GOT3 (cell line): ENCODE measurements at regions not wholly inside any gene's neighbourhood (a gene's known extent, or its start where the extent isn't known, plus 50 kb on each side); places are given as distances from the start of the nearest gene placed in this dataset.

Experiments
- DNase-seq: peaks from one replicate; lab custom pipeline; 2025; ENCODE audit warnings: mixed read lengths; lab: John Stamatoyannopoulos, UW

GRCh38 chr7:156125841-156126730 lies 313.8 kb upstream of the SHH start:
- DNase-seq, result no peak

DNA sequence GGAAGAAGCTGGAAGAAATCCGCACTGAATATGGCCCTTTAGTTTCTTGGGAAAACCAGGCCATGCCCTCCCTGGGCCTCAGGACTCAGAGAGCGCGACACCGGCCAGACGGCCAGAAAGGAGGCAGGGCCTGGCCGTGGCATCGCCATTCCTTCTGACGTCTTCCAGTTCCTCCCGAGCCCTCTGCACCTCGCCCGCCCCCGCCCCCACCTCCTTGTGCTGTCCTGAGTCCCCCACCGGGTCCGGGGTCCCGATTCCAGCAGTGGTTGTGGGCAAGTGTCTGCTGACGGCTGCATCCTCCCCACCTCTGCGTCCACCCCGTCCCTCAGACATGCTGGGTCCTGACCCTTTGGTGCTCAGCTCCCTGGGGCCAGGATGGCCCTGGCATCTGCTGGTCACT lies 312.1 kb upstream of the SHH start:
- no peak for DNase-seq

DNA sequence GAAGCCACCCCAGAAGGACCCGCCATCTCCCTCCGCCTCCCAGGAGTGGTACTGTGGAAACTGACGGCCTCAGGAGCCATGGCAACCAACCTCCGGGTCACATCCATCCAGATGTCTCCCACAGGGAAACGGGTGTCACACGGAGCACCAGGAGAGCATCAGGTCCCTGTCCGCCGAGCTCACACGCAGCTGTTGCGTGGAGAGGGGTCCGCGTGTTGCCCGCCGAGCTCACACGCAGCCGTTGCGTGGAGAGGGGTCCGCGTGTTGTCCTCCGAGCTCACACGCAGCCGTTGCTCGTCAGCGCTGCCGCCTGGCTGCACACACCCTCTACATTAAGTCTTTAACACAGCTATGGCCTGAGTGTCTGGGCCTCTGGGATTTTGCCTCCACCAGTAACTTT lies 311.1 kb upstream of the SHH start:
- DNase-seq, result no peak

DNA sequence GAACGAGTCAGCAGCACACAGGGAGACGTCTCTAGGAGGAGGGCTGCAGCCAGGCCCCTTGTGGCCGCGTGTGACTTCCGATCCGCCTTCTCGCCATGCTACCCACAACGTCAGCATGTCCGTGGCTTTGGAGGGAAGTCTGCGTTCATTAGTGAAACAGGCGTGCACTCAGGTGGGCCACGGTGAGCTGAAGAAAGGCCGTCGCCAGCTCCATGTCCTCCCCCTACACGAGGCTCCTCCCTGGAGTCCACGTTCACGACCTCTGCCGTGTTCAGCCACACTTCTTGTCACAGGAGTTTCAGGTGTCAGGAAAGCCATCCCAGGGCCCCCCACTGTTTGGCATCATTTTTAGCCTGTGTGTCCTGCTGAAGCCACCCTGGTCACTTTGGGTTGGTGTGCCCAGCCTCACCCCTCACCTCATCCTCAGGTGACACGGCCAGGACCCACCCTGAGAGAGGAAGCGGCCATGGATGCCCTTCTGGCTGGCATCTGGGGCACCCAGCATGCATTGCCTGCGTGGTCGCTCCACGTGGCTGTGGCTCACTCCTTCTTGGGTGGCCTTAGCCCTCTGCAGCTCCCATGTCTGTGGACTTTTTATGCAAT lies 310.6 kb upstream of the SHH start:
- DNase-seq, result no peak

DNA sequence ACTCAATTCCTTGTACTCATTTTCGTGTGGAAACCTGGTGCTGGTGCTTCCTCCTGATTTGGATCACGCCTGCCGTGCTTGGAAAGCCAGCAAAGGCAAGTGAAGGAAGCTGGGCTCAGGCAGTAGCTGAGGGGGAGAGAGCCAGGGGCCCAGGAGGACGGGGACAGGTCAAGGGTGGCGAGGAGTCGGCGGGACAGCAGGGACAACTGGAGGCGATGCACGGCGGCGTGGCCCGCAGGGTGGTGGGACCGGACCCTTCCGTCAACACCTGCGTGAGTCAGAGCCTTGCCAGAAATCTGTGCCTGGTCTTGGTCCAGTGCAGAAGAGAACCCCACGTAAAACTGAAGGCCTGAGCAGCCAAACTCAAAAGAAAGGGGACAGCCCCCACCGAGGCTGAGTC lies 309.7 kb upstream of the SHH start:
- DNase-seq, result no peak

DNA sequence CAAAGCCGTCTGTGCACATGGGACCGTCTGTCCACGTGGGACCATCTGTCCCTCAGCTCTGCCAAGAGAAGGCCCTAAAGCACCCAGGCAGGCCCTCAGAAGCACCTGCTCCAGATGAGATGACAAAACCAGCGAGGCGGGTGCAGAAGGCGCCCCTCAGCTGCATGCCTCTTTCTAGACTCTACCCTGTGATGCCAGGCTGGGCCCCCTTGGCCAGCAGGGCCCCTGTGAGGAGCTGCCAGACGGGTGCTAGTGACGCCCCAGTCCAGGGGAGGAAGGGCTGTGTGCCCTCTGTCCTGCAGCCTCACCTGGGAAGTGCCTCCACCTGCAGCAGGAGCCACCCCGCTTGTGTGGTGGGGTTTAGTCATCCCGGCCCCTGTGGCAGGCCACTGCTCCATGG lies 309.2 kb upstream of the SHH start:
- DNase-seq, result no peak

DNA sequence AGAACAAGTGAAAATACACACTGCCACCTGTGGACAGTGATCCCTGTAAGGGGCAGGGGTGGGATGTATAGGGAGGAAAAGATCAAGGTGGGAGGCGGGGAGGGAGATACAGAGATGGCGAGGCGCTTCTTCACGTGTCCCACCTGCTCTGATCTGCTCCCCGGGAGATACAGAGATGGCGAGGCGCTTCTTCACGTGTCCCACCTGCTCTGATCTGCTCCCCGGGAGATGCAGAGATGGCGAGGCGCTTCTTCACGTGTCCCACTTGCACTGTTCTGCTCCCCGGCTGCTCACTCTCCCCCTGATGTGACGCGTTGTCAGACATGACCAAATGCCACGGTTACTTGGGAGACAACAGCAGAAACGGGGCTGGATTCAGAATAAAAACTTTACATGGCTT lies 308.3 kb upstream of the SHH start:
- DNase-seq, result no peak

DNA sequence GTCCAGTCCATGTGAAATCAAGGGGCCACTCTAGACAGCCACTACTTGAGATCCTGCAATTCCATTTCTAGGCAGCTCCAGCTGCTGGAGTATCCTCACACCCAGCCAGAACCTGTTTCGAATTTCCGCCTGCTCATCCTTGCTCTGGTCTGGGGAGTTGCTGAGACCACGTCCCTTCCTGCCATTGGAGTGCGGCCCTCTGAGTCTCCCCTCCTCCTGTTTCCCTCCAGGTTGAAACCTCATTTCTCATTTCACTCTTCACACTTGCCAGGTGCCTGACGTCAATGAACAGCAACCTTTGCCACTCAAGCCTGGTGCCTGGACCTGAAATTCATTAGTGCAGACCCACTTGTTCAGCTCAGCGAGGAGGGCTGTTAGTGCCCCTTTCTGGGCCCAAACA lies 307.5 kb upstream of the SHH start:
- no peak for DNase-seq

DNA sequence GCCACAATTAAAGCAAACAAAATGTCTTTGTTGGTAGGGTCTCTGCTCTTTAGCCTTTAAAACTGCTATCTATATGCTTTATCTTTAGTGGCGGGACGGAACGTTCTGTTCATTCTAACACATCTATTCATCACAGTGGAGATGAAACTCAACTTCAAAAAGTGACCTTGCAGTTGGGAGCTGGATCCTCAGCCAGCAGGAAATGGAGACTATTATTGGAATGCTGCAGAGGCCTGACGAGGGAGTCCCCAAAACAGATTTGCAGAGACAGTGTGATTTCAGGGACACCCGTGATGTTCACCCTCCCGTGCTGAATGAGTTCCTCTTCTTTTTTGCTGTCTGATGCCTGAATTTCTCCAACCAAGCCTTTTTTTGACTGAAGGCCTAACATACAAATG lies 306.0 kb upstream of the SHH start:
- no peak for DNase-seq

DNA sequence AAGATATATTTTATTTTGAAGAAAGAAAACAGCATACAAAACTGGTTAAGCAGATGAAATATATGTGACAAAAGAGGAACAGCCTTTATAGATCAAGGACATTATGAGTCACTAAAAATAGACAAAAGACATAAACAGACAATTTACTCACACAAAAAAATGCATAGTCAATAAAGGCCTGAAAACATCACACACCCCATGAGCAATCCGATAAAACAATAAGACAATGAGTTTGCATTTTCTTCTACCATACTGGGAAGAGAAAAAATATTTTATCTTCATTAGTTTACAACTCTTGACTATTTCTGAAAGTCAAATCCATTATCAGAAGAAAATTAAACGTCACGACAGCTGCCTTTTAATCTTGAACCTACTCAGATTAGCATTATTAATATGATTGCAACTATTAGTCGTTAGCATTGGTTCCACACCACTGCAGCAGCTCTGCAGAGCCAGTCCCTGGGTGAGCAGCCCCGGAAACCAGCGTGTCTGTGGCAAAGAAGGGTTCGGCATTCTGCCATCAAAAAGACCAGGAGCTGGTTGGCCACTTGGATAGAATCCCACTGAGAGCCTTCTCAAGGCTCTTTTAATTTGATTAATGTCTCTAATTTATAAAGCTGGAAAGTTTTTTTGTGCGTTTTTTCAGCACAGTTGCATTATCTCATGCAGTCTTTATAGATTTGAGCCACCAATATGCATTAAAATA lies 305.4 kb upstream of the SHH start:
- DNase-seq, result no peak

GRCh38 chr7:156116514-156117215 lies 304.4 kb upstream of the SHH start:
- DNase-seq, result no peak

- DNase-seq, result no peak
Observed at GRCh38 chr7:156115582-156115981, 303.3 kb upstream of the SHH start.

- DNase-seq, result no peak
Observed at GRCh38 chr7:156113731-156114130, 301.5 kb upstream of the SHH start.

DNA sequence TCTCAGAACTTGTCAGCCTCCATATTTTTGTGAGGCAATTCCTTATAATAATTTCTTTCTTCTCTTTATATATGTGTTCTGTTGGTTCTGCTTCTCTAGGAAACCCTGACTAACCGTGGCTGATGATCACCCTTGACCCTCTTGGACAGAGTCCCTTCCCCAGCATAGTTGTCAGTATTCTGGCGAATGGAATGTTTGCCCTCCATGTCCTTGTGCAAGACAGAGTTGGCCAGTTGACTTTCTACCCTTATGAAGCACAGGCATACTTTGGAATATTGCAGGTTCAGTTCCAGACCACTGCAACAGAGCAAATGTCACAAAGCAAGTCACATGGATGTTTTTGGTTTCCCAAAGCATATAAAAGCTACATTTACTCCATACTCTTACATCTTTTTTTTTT lies 297.7 kb upstream of the SHH start:
- DNase-seq, result no peak

- DNase-seq, result no peak
Observed at GRCh38 chr7:156109076-156109475, 296.8 kb upstream of the SHH start.

- no peak for DNase-seq
Observed at GRCh38 chr7:156107957-156108356, 295.7 kb upstream of the SHH start.

- no peak for DNase-seq
Observed at GRCh38 chr7:156106107-156106426, 293.8 kb upstream of the SHH start.

GRCh38 chr7:156105337-156106106 lies 293.3 kb upstream of the SHH start:
- no peak for DNase-seq

- no peak for DNase-seq
Observed at GRCh38 chr7:156104501-156105336, 292.5 kb upstream of the SHH start.

GRCh38 chr7:156102267-156102666 lies 290.0 kb upstream of the SHH start:
- DNase-seq, result no peak

DNA sequence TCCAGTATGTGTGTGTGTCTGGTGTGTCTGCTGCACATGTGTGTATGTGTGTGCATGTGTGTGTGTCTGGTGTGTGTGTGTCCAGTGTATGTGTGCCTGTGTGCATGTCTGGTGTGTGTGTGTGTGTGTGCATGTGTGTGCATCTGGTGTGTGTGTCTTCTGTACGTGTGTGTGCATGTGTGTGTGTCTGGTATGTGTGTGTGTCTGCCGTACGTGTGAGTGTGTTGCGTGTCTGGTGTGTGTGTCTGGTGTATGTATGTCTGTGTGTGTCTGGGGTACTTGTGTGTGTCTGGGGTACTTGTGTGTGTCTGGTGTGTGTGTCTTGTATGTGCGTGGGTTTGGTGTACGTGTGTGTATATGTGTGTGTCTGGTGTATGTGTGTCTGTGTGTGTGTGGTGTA lies 289.1 kb upstream of the SHH start:
- no peak for DNase-seq
